Upper lobe of left lung (tissue), 6 donors: ENCODE measurements at regions not wholly inside any gene's neighbourhood (a gene's known extent, or its start where the extent isn't known, plus 50 kb on each side); places are given as distances from the start of the nearest gene placed in this dataset.

Experiments used
- ATAC-seq, 2 donors: fragments of 200-7000 bp; cut with Tn5 transposase; one replicate each; pipeline ENCODE4 v1.9.1; 2022; ENCODE audit warnings: mild to moderate bottlenecking in 2 of 2, moderate library complexity in 2 of 2; ENCODE audit not compliant: low FRiP score in 2 of 2
- DNase-seq, 2 donors: peaks; one replicate each; pipeline ENCODE4 v3.0.0-alpha.2; 2019 to 2020
- H3K27ac ChIP-seq, 4 donors: fragments of 200-600 bp; sonication (generic); one replicate each; pipeline ENCODE4 v1.5.1; 2016 to 2019
- H3K27me3 ChIP-seq, 4 donors: fragments of 200-600 bp; sonication (generic); one replicate each; pipeline ENCODE4 v1.5.1; 2017 to 2019
- H3K36me3 ChIP-seq, 4 donors: fragments of 200-600 bp; sonication (generic); one replicate each; pipeline ENCODE4 v1.5.1; 2016 to 2019
- H3K4me1 ChIP-seq, 4 donors: fragments of 200-600 bp; sonication (generic); one replicate each; pipeline ENCODE4 v1.5.1; 2018 to 2019
- H3K4me3 ChIP-seq, 4 donors: fragments of 200-600 bp; sonication (generic); one replicate each; pipeline ENCODE4 v1.5.1; 2017 to 2019; ENCODE audit warnings: mild to moderate bottlenecking in 2 of 4, moderate library complexity in 1 of 4
- H3K9me3 ChIP-seq, 4 donors: fragments of 200-600 bp; sonication (generic); one replicate each; pipeline ENCODE4 v1.5.1; 2018 to 2019
- EP300 ChIP-seq, 4 donors: sonication (generic); formaldehyde crosslinking; IDR thresholded peaks; one replicate each; pipeline ENCODE4 v1.5.1; 2017; ENCODE audit warnings: antibody characterized with exemption in 4 of 4, control low read depth in 2 of 4
- POLR2A ChIP-seq, 4 donors: fragments of 450-650 bp; IDR thresholded peaks; one replicate each; pipeline ENCODE4 v1.5.1; 2016 to 2017; ENCODE audit warnings: antibody characterized with exemption in 4 of 4, mild to moderate bottlenecking in 2 of 4
- POLR2AphosphoS5 ChIP-seq, 2 donors: sonication (generic); formaldehyde crosslinking; IDR thresholded peaks; one replicate each; pipeline ENCODE4 v1.5.1; 2017; ENCODE audit warnings: antibody characterized with exemption in 2 of 2
- WGBS, 2 donors: methylation state at CpG; one replicate each; pipeline ENCODE4 v1.1.5; 2017 to 2018; 5-methylcytosine and 5-hydroxymethylcytosine counted together
- TF ChIP-seq, protein P1 (sequence below), 6 experiments: fragments of 450-650 bp in 4 of 6; fragments of 200-600 bp in 2 of 6; sonication (generic) in 2 of 6; IDR thresholded peaks; one replicate each; pipeline ENCODE4 v1.5.1; 2016 to 2019; ENCODE audit warnings: antibody characterized with exemption in 6 of 6
- donor health status: DM: no; HTN: no; CAD: no; lungs with moderate emphysema.
- donor health status: DM: no; HTN: yes; CAD: no; lungs with severe emphysema.

DNA sequence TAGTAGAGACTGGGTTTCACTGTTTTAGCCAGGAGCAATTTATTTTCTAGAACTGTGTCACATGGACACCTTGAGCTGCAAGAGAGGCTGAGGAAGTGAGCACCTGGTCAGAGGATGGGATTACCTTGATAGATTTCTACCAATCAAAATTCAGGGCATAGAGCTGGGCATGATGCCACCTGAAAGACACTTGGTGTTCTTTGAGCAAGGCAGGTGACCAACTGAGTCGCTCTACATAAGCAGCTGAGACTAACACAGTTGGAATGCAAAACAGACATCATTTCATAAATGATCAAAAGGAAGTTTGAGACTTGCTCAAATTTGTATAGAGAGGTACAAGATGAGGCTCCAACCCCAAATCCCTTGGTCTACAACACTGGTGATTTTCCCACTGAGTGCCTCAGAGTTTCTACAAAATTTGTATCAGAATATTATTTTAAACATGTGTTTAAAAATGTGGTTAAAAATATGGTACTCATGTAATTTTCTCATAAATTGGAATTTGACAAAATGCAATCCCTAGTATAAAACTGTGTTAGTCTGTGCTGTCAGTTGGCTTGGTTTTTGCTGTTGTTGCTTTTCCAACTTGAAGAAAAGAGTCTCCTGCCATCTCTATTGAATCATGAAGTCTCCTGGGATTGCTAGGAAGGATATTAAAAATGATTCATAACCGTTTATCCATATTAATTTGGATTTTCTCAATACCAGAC is 156.4 kb upstream of the MDFIC start:
- H3K4me3 ChIP-seq, result no peak overlapping the region
- no peaks in the 10 kb centered on the region for H3K36me3 ChIP-seq
- no peaks in the 10 kb centered on the region for H3K9me3 ChIP-seq
- no peak for ATAC-seq
- H3K27me3 ChIP-seq, result no peaks in the 10 kb centered on the region
- WGBS, 2 donors, result 84 to 85% methylated on average over 2 of the region's 2 CpGs
- no peak overlapping the region for H3K27ac ChIP-seq
- TF ChIP-seq, protein P1, sequence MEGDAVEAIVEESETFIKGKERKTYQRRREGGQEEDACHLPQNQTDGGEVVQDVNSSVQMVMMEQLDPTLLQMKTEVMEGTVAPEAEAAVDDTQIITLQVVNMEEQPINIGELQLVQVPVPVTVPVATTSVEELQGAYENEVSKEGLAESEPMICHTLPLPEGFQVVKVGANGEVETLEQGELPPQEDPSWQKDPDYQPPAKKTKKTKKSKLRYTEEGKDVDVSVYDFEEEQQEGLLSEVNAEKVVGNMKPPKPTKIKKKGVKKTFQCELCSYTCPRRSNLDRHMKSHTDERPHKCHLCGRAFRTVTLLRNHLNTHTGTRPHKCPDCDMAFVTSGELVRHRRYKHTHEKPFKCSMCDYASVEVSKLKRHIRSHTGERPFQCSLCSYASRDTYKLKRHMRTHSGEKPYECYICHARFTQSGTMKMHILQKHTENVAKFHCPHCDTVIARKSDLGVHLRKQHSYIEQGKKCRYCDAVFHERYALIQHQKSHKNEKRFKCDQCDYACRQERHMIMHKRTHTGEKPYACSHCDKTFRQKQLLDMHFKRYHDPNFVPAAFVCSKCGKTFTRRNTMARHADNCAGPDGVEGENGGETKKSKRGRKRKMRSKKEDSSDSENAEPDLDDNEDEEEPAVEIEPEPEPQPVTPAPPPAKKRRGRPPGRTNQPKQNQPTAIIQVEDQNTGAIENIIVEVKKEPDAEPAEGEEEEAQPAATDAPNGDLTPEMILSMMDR (IDR thresholded peaks at IDR 0.05), result no peak
- TF ChIP-seq POLR2A (IDR thresholded peaks at IDR 0.05), result no peak
- TF ChIP-seq EP300 (IDR thresholded peaks at IDR 0.05), result no peak
- no peak for TF ChIP-seq POLR2AphosphoS5 (IDR thresholded peaks at IDR 0.05)
- no peaks in the 10 kb centered on the region for H3K4me1 ChIP-seq
- DNase-seq, result no peak

DNA sequence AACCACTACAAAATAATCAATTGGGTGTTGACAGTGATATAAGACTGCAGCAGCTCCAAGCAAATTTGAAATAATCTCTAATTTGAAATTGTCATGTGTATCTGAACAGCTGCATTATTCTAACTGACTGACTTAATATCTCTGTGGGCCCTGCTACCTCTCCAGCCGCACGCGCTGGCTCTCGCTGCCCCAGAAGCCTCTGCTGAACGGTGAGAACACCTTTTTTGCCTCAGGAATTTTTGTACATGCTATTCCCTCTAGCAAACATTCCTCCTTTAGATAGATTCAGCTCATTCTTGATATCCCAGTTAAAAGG is 155.9 kb upstream of the MDFIC start:
- H3K27ac ChIP-seq, result no peak overlapping the region
- no peak for ATAC-seq
- TF ChIP-seq EP300 (IDR thresholded peaks at IDR 0.05) (no peak), POLR2A (IDR thresholded peaks at IDR 0.05) (no peak), POLR2AphosphoS5 (IDR thresholded peaks at IDR 0.05) (no peak)
- TF ChIP-seq, protein P1 (IDR thresholded peaks at IDR 0.05), result no peak
- H3K9me3 ChIP-seq, result no peaks in the 10 kb centered on the region
- no peak overlapping the region for H3K4me3 ChIP-seq
- H3K4me1 ChIP-seq, result no peaks in the 10 kb centered on the region
- DNase-seq, result peak in 1 of 2 donors; percentile 49
- H3K36me3 ChIP-seq, result no peaks in the 10 kb centered on the region
- WGBS, 2 donors, result 94 to 98% methylated on average over 5 of the region's 5 CpGs
- no peaks in the 10 kb centered on the region for H3K27me3 ChIP-seq

GRCh38 chr7:114777288-114777687 is 144.6 kb upstream of the MDFIC start:
- TF ChIP-seq, protein P1 (IDR thresholded peaks at IDR 0.05), result no peak
- TF ChIP-seq POLR2AphosphoS5 (IDR thresholded peaks at IDR 0.05), result no peak
- TF ChIP-seq POLR2A (IDR thresholded peaks at IDR 0.05), result no peak
- no peak for TF ChIP-seq EP300 (IDR thresholded peaks at IDR 0.05)
- H3K4me3 ChIP-seq, result no peak overlapping the region
- no peaks in the 10 kb centered on the region for H3K36me3 ChIP-seq
- DNase-seq (no peak), ATAC-seq (no peak)
- WGBS, 2 donors, result 71 to 90% methylated on average over 1 of the region's 1 CpG
- H3K4me1 ChIP-seq, result no peaks in the 10 kb centered on the region
- H3K9me3 ChIP-seq, result no peaks in the 10 kb centered on the region
- no peak overlapping the region for H3K27ac ChIP-seq
- no peaks in the 10 kb centered on the region for H3K27me3 ChIP-seq

DNA sequence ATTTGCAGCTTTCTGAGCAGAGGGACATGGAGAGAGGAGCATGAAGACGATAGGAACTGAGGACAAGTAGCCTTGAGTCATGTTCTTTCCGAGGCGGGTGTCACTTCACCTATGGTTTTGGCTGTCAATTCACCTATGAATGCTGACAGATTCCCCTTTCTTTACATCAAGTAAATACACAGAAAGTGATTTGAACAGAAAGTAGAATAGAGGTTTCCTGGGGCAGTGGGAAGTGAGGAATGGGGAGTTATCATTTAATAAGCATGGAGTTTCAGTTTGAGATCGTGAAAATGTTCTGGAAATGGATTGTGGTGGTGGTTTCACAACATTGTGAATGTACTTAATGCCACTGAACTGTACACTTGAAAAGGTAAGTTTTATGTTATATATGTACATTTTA is 138.4 kb upstream of the MDFIC start:
- Histone ChIP-seq H3K9me3 (no peaks in the 10 kb centered on the region), H3K27me3 (no peaks in the 10 kb centered on the region), H3K4me1 (no peaks in the 10 kb centered on the region), H3K4me3 (no peak overlapping the region), H3K36me3 (no peaks in the 10 kb centered on the region), H3K27ac (no peak overlapping the region)
- TF ChIP-seq EP300 (IDR thresholded peaks at IDR 0.05), result no peak
- TF ChIP-seq, protein P1 (IDR thresholded peaks at IDR 0.05), result no peak
- no peak for TF ChIP-seq POLR2A (IDR thresholded peaks at IDR 0.05)
- no peak for TF ChIP-seq POLR2AphosphoS5 (IDR thresholded peaks at IDR 0.05)
- DNase-seq, result no peak
- no peak for ATAC-seq
- 82 to 84% methylated on average over 4 of the region's 4 CpGs for WGBS, 2 donors

- 70 to 77% methylated on average over 4 of the region's 4 CpGs for WGBS, 2 donors
- Histone ChIP-seq H3K27me3 (no peaks in the 10 kb centered on the region), H3K27ac (no peak overlapping the region), H3K4me1 (no peaks in the 10 kb centered on the region), H3K9me3 (no peaks in the 10 kb centered on the region), H3K36me3 (no peaks in the 10 kb centered on the region), H3K4me3 (no peak overlapping the region)
- TF ChIP-seq EP300 (IDR thresholded peaks at IDR 0.05), result no peak
- TF ChIP-seq POLR2A (IDR thresholded peaks at IDR 0.05), result no peak
- TF ChIP-seq, protein P1 (IDR thresholded peaks at IDR 0.05), result no peak
- no peak for TF ChIP-seq POLR2AphosphoS5 (IDR thresholded peaks at IDR 0.05)
- no peak for ATAC-seq
- no peak for DNase-seq
These were observed 137.7 kb upstream of the MDFIC start for GRCh38 chr7:114784177-114784576.
